ENCODE measurements at regions not wholly inside any gene's neighbourhood (a gene's known extent, or its start where the extent isn't known, plus 50 kb on each side); places are given as distances from the start of the nearest gene placed in this dataset.

DNA sequence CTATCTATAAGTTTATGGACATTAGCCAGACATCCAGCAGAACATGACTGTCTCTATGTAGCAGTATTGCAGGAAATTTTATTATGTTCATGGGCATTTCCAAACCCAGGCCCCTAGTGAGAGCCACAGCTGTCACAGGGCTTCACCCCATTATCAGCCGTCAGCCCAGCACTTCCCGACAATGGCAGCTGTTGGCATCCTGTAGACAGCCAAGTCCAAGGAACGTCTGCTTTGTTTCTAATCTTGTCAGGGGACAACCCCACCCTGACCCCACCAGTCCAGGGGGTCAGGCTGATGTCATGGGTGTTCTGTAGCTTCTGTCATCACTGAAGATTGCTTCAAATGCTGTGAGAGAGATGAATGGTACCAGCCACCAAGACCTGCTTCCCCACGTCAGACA, 565.3 kb upstream of the BRINP1 start:
- POLR2A ChIA-PET = no interaction called here
- no peaks in the 10 kb centered on the region for H3K36me3 ChIP-seq (replicated peaks in 1 of 2; ENCODE audit: control extremely low read depth in 1 of 2, control insufficient read depth in 1 of 2, extremely low read depth in 1 of 2, insufficient read depth in 2 of 2, low read length in 1 of 2)
- Mint-ChIP-seq H3K27me3 (peaks cover 10% of the 10 kb centered on the region), H3K4me3 (no peak overlapping the region), H3K9me3 (ENCODE audit: insufficient read depth) (no peaks in the 10 kb centered on the region), H3K27ac (no peak overlapping the region), H3K4me1 (no peaks in the 10 kb centered on the region)
- TF ChIP-seq, protein P1, sequence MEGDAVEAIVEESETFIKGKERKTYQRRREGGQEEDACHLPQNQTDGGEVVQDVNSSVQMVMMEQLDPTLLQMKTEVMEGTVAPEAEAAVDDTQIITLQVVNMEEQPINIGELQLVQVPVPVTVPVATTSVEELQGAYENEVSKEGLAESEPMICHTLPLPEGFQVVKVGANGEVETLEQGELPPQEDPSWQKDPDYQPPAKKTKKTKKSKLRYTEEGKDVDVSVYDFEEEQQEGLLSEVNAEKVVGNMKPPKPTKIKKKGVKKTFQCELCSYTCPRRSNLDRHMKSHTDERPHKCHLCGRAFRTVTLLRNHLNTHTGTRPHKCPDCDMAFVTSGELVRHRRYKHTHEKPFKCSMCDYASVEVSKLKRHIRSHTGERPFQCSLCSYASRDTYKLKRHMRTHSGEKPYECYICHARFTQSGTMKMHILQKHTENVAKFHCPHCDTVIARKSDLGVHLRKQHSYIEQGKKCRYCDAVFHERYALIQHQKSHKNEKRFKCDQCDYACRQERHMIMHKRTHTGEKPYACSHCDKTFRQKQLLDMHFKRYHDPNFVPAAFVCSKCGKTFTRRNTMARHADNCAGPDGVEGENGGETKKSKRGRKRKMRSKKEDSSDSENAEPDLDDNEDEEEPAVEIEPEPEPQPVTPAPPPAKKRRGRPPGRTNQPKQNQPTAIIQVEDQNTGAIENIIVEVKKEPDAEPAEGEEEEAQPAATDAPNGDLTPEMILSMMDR (IDR thresholded peaks at IDR 0.05) = no peak
- no peak for TF ChIP-seq EZH2 (IDR thresholded peaks at IDR 0.05; ENCODE audit: borderline replicate concordance, insufficient read depth, low read depth, low read length, poor library complexity, severe bottlenecking)
- no peaks in the 10 kb centered on the region for H4K20me1 ChIP-seq (ENCODE audit: control insufficient read depth, insufficient read depth, low read length, poor library complexity, severe bottlenecking)
- H3K9me3 ChIP-seq (ENCODE audit: control extremely low read depth in 1 of 3, control insufficient read depth in 2 of 3, insufficient read depth in 1 of 3, low read length in 2 of 3) = no peaks in the 10 kb centered on the region
- no peak overlapping the region for H3K27ac ChIP-seq (ENCODE audit: low read length in 2 of 2)
- H3K27me3 ChIP-seq (replicated peaks in 1 of 4; ENCODE audit: control extremely low read depth in 1 of 4, control insufficient read depth in 3 of 4, insufficient read depth in 4 of 4, low read length in 3 of 4) = peaks cover 0 to 3% (median 0%) of the 10 kb centered on the region in 4 experiments
- H3K79me2 ChIP-seq (ENCODE audit: control insufficient read depth, insufficient read depth, low read length) = no peaks in the 10 kb centered on the region
- H3K4me2 ChIP-seq (replicated peaks; ENCODE audit: low read depth, low read length, poor library complexity, severe bottlenecking) = no peak overlapping the region
- no peaks in the 10 kb centered on the region for H3K4me1 ChIP-seq (ENCODE audit: control insufficient read depth in 2 of 2, insufficient read depth in 2 of 2, low read length in 2 of 2)
- no peak for DNase-seq
- no peak overlapping the region for H2AFZ ChIP-seq (ENCODE audit: insufficient read depth, low read depth, low read length, poor library complexity, severe bottlenecking)
- no peak overlapping the region for H3K4me3 ChIP-seq (ENCODE audit: control extremely low read depth in 1 of 5, extremely low read depth in 1 of 5, insufficient read depth in 1 of 5, low read depth in 2 of 5, low read length in 4 of 5)
- CTCF ChIA-PET = no interaction called here
- no peak overlapping the region for H3K9ac ChIP-seq (ENCODE audit: low read length)
- no peak for ATAC-seq (ENCODE audit: low read depth)
- intact Hi-C loops (cut with micrococcal nuclease) = no loop called here
- WGBS (ENCODE audit: insufficient coverage) = 100% methylated on average over 2 of the region's 4 CpGs

DNA sequence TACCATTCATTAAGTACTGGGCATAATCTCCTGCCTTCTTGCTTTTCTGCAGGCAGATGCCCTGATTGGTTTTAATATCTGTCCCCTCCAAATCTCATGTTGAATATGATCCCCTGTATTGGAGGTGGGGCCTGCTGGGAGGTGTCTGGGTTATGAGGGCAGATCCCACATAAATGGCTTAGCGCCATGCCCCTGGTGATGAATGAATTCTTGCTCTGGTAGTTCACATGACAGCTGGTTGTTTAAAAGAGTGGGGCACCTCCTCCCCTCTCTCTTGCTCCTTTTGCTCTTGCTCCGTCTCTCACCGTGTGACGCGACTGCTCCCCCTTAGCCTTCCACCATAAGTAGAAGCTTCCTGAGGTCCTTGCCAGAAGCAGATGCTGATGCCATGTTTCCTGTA, 564.0 kb upstream of the BRINP1 start:
- no peaks in the 10 kb centered on the region for H3K36me3 ChIP-seq (replicated peaks in 1 of 2; ENCODE audit: control extremely low read depth in 1 of 2, control insufficient read depth in 1 of 2, extremely low read depth in 1 of 2, insufficient read depth in 2 of 2, low read length in 1 of 2)
- TF ChIP-seq, protein P1 (IDR thresholded peaks at IDR 0.05) = no peak
- TF ChIP-seq EZH2 (IDR thresholded peaks at IDR 0.05; ENCODE audit: borderline replicate concordance, insufficient read depth, low read depth, low read length, poor library complexity, severe bottlenecking) = no peak
- no peak overlapping the region for H2AFZ ChIP-seq (ENCODE audit: insufficient read depth, low read depth, low read length, poor library complexity, severe bottlenecking)
- H3K4me3 Mint-ChIP-seq = no peak overlapping the region
- ChIA-PET POLR2A (no interaction called here), CTCF (interaction anchor here (1.5 kb wide), 1 partner anchor 35 kb away, joined by 6 read pairs; no protein-coding TSS in a partner anchor)
- no peak overlapping the region for H3K27ac ChIP-seq (ENCODE audit: low read length in 2 of 2)
- H3K4me1 ChIP-seq (ENCODE audit: control insufficient read depth in 2 of 2, insufficient read depth in 2 of 2, low read length in 2 of 2) = no peaks in the 10 kb centered on the region
- peaks cover 10% of the 10 kb centered on the region for H3K27me3 Mint-ChIP-seq
- no peak for DNase-seq
- H3K79me2 ChIP-seq (ENCODE audit: control insufficient read depth, insufficient read depth, low read length) = no peaks in the 10 kb centered on the region
- no peaks in the 10 kb centered on the region for H4K20me1 ChIP-seq (ENCODE audit: control insufficient read depth, insufficient read depth, low read length, poor library complexity, severe bottlenecking)
- H3K9ac ChIP-seq (ENCODE audit: low read length) = no peak overlapping the region
- no peaks in the 10 kb centered on the region for H3K27me3 ChIP-seq (replicated peaks in 1 of 4; ENCODE audit: control extremely low read depth in 1 of 4, control insufficient read depth in 3 of 4, insufficient read depth in 4 of 4, low read length in 3 of 4)
- no peak for ATAC-seq (ENCODE audit: low read depth)
- no peaks in the 10 kb centered on the region for H3K9me3 ChIP-seq (ENCODE audit: control extremely low read depth in 1 of 3, control insufficient read depth in 2 of 3, insufficient read depth in 1 of 3, low read length in 2 of 3)
- H3K4me3 ChIP-seq (ENCODE audit: control extremely low read depth in 1 of 5, extremely low read depth in 1 of 5, insufficient read depth in 1 of 5, low read depth in 2 of 5, low read length in 4 of 5) = no peak overlapping the region
- H3K4me2 ChIP-seq (replicated peaks; ENCODE audit: low read depth, low read length, poor library complexity, severe bottlenecking) = no peak overlapping the region
- no peak overlapping the region for H3K27ac Mint-ChIP-seq
- intact Hi-C loops (cut with micrococcal nuclease) = no loop called here
- H3K4me1 Mint-ChIP-seq = no peaks in the 10 kb centered on the region
- WGBS (ENCODE audit: insufficient coverage) = 98% methylated on average over 4 of the region's 5 CpGs
- H3K9me3 Mint-ChIP-seq (ENCODE audit: insufficient read depth) = no peaks in the 10 kb centered on the region
